Endothelial cell (in vitro differentiated cells): ENCODE measurements at regions not wholly inside any gene's neighbourhood (a gene's known extent, or its start where the extent isn't known, plus 50 kb on each side); places are given as distances from the start of the nearest gene placed in this dataset.

Source experiments
- DNase-seq: peaks from one replicate; pipeline ENCODE4 v3.0.0; 2021; ENCODE audit warnings: low spot score
- H3K27ac Mint-ChIP-seq: one replicate; pipeline ENCODE4 v1.8.0; 2021; ENCODE audit warnings: mixed read lengths, inconsistent platforms; ENCODE audit not compliant: unreplicated experiment
- H3K27me3 Mint-ChIP-seq: one replicate; pipeline ENCODE4 v1.8.0; 2021; ENCODE audit warnings: mild to moderate bottlenecking, moderate library complexity, mixed read lengths, inconsistent platforms; ENCODE audit not compliant: unreplicated experiment
- H3K36me3 Mint-ChIP-seq: one replicate; pipeline ENCODE4 v1.8.0; 2021; ENCODE audit warnings: mild to moderate bottlenecking, low read depth, mixed read lengths, inconsistent platforms; ENCODE audit not compliant: unreplicated experiment
- H3K4me1 Mint-ChIP-seq: one replicate; pipeline ENCODE4 v1.8.0; 2021; ENCODE audit warnings: mild to moderate bottlenecking, mixed read lengths, inconsistent platforms; ENCODE audit not compliant: unreplicated experiment
- H3K4me3 Mint-ChIP-seq: one replicate; pipeline ENCODE4 v1.8.0; 2021; ENCODE audit warnings: mild to moderate bottlenecking, mixed read lengths, inconsistent platforms; ENCODE audit not compliant: unreplicated experiment
- H3K9me3 Mint-ChIP-seq: one replicate; pipeline ENCODE4 v1.8.0; 2021; ENCODE audit warnings: mixed read lengths, inconsistent platforms; ENCODE audit not compliant: unreplicated experiment
- TF ChIP-seq, protein P1 (sequence below): fragments of 200-600 bp; sonication (generic); IDR thresholded peaks from one replicate; pipeline ENCODE4 v1.5.0; 2021; ENCODE audit warnings: antibody characterized with exemption; ENCODE audit not compliant: unreplicated experiment

DNA sequence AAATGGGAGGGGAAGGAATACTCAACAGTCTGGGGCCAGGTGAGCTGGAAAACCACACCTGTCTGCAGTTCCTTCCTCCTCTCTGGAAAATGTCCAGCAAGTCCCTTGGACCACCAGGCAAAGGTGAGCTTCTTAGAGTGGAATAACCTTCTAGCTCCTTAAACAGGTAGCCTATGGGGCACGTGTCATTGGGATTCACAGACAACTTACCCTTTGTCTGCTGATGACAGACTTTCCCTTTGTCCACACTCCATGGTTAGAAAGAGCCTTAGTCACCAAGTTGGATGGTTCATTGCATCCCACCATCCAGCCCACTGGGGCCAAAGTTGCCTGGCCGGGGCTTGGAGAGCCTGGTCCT is 98.0 kb upstream of the ITGA6 start:
- H3K4me3 Mint-ChIP-seq: no peak overlapping the region
- H3K27ac Mint-ChIP-seq: no peak overlapping the region
- H3K36me3 Mint-ChIP-seq: no peaks in the 10 kb centered on the region
- H3K4me1 Mint-ChIP-seq: peaks cover 3% of the 10 kb centered on the region
- H3K27me3 Mint-ChIP-seq: peaks cover 5% of the 10 kb centered on the region
- TF ChIP-seq, protein P1, sequence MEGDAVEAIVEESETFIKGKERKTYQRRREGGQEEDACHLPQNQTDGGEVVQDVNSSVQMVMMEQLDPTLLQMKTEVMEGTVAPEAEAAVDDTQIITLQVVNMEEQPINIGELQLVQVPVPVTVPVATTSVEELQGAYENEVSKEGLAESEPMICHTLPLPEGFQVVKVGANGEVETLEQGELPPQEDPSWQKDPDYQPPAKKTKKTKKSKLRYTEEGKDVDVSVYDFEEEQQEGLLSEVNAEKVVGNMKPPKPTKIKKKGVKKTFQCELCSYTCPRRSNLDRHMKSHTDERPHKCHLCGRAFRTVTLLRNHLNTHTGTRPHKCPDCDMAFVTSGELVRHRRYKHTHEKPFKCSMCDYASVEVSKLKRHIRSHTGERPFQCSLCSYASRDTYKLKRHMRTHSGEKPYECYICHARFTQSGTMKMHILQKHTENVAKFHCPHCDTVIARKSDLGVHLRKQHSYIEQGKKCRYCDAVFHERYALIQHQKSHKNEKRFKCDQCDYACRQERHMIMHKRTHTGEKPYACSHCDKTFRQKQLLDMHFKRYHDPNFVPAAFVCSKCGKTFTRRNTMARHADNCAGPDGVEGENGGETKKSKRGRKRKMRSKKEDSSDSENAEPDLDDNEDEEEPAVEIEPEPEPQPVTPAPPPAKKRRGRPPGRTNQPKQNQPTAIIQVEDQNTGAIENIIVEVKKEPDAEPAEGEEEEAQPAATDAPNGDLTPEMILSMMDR: no peak
- no peak for DNase-seq
- no peaks in the 10 kb centered on the region for H3K9me3 Mint-ChIP-seq

DNA sequence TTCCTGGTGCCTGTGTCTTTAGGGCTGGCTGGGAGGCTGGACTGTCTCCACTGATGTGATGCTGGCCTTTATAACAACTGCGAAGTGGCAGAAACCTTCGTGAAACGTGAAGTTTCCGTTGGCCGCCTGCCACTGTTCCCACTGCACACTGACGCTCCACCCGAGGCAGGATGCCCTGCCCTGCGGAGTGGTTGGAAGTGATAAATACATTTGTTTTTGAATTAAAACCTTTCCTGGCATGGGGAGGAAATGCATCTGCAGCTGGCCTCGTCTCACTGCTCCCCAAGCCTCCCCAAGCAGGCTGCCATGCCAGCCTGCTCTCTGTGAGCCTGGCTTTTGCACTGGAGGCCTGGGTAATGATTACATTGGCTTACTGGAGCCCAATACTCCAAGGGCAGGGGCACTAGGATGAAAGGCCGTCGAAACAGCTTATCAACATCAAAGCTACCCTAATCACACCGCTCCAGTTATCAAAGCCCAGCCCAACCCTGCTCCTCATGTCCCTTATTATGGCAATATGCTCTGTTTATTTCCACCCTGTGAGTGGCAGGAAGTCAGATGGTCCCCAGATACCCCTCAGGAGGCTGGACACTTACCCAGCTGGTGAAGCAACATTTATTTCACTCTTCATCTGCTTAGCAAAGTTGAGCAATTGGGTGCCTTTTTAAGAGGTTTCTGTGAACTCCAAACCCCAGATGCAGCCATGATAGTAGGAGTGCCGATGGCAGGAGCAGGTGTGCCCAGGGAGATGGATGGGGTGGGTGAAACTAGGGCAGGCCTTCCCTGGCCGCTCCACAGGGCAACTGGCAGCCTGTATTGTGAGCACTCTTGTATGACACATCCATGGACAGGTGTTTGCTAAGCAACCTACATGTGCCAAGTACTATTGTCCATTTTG is 97.4 kb upstream of the ITGA6 start:
- Mint-ChIP-seq H3K36me3 (no peaks in the 10 kb centered on the region), H3K4me1 (peaks cover 3% of the 10 kb centered on the region), H3K4me3 (no peak overlapping the region), H3K9me3 (no peaks in the 10 kb centered on the region), H3K27me3 (peaks cover 5% of the 10 kb centered on the region), H3K27ac (no peak overlapping the region)
- DNase-seq: no peak
- TF ChIP-seq, protein P1: no peak

DNA sequence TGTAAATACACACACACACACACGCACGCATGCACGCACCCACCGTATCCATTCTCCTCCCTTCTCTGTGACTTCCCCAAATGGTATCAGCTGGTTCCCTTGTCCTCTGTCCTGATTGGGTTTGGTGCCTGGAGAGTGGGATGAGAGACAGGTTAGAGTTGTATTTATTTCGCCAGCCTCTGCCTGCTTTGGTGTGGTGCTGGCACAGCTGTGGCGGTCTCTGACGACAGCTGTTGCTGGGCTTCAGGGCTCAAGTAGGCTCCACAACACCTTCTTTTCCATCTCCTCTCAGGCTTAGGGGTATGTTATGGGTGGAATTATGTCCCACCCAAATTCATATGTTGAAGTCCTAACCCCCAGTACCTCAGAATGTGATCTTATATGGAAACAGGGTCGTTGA is 94.9 kb upstream of the ITGA6 start:
- no peaks in the 10 kb centered on the region for H3K36me3 Mint-ChIP-seq
- DNase-seq: no peak
- H3K4me1 Mint-ChIP-seq: no peaks in the 10 kb centered on the region
- no peaks in the 10 kb centered on the region for H3K9me3 Mint-ChIP-seq
- peaks cover 10% of the 10 kb centered on the region for H3K27me3 Mint-ChIP-seq
- TF ChIP-seq, protein P1: no peak
- no peak overlapping the region for H3K4me3 Mint-ChIP-seq
- H3K27ac Mint-ChIP-seq: no peak overlapping the region

DNA sequence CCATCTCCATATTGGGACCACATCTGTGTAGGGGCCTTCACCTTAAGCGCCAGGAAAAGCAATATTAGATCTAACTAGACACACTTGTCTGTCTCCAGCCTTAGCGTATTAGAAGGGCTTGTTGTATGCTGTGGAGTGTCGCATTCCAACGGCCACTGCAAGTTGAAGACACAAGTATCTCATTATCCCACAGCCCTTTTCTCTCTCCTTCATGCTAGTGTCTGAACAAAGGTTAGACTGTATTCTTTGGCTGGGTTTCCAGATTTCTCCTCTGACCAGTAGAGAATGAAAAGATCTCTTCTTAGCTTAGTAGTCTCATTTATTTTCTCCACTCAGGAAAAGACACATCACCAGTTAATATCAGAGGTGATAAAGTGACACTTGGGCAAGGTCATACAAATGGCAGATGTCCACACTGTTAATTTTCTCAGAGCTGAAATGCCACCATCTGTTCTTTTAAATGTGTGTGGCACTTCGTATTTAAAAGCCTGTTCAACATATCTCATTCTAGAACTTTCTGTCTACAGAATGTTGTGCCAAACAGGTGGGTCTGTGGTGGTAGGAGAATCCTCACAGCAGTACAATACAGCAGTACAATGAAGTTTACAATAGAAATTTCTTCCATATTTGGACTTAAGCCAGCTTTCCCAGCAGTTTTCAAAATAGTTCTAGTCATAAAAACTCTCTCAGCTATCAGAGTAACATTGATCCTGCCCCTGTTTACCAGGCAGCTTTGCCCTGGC is 94.0 kb upstream of the ITGA6 start:
- H3K4me3 Mint-ChIP-seq: no peak overlapping the region
- TF ChIP-seq, protein P1: no peak
- H3K4me1 Mint-ChIP-seq: no peaks in the 10 kb centered on the region
- H3K27ac Mint-ChIP-seq: no peak overlapping the region
- H3K36me3 Mint-ChIP-seq: no peaks in the 10 kb centered on the region
- no peak for DNase-seq
- H3K9me3 Mint-ChIP-seq: no peaks in the 10 kb centered on the region
- peaks cover 10% of the 10 kb centered on the region for H3K27me3 Mint-ChIP-seq

DNA sequence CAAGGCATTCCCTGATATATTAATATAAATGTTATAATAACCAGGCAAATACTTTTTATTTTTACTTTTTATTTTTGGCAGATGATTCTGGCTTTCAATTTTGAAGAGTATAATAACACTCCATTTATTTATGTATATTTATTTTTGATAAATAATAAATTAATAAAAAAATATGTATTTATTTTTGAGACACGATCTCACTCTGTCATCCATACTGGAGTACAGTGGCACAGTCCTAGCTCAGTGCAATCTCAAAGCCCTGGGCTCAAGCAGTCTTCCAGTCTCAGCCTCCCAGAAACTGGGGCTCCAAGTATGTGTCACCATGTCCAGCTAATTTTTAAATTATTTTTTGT is 93.4 kb upstream of the ITGA6 start:
- no peak overlapping the region for H3K4me3 Mint-ChIP-seq
- no peaks in the 10 kb centered on the region for H3K36me3 Mint-ChIP-seq
- no peak overlapping the region for H3K27ac Mint-ChIP-seq
- no peak for DNase-seq
- peaks cover 9% of the 10 kb centered on the region for H3K27me3 Mint-ChIP-seq
- H3K9me3 Mint-ChIP-seq: no peaks in the 10 kb centered on the region
- TF ChIP-seq, protein P1: no peak
- H3K4me1 Mint-ChIP-seq: no peaks in the 10 kb centered on the region
